ENCODE measurements at regions not wholly inside any gene's neighbourhood (a gene's known extent, or its start where the extent isn't known, plus 50 kb on each side); places are given as distances from the start of the nearest gene placed in this dataset.

DNA sequence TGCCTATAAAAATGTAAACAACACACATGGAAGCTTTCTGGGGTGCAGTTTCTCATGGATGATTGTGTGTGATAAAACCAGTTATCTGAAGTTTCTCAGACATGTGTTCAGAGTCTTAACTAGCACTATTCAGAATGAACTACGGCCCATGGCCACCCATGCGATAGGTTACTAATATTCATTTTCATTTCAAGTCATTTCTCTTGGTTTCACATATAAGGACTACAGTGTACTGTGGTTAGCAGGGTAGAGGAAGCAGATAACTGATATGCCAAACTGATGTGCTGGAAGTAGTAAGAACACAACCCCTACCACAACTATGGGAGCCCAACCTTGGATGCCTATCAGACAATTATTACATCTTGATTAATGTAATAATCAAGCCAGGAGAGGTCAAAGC lies 372.1 kb downstream of the DTWD2 start:
- TF ChIP-seq, protein P1, sequence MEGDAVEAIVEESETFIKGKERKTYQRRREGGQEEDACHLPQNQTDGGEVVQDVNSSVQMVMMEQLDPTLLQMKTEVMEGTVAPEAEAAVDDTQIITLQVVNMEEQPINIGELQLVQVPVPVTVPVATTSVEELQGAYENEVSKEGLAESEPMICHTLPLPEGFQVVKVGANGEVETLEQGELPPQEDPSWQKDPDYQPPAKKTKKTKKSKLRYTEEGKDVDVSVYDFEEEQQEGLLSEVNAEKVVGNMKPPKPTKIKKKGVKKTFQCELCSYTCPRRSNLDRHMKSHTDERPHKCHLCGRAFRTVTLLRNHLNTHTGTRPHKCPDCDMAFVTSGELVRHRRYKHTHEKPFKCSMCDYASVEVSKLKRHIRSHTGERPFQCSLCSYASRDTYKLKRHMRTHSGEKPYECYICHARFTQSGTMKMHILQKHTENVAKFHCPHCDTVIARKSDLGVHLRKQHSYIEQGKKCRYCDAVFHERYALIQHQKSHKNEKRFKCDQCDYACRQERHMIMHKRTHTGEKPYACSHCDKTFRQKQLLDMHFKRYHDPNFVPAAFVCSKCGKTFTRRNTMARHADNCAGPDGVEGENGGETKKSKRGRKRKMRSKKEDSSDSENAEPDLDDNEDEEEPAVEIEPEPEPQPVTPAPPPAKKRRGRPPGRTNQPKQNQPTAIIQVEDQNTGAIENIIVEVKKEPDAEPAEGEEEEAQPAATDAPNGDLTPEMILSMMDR (IDR thresholded peaks at IDR 0.05; ENCODE audit: poor library complexity, severe bottlenecking): no peak
- TF ChIP-seq RAD21 (conservative IDR thresholded peaks at IDR 0.05) (no peak), POLR2AphosphoS5 (IDR thresholded peaks at IDR 0.05) (no peak), EZH2 (IDR thresholded peaks at IDR 0.05; ENCODE audit: borderline replicate concordance, insufficient read depth, low read length, poor library complexity, severe bottlenecking) (no peak), SMC3 (conservative IDR thresholded peaks at IDR 0.05; ENCODE audit: poor library complexity) (no peak)
